Ovary (tissue), 3 donors: ENCODE measurements at regions not wholly inside any gene's neighbourhood (a gene's known extent, or its start where the extent isn't known, plus 50 kb on each side); places are given as distances from the start of the nearest gene placed in this dataset.

ENCODE experiments used
- CTCF ChIP-seq, 3 donors: fragments of 450-650 bp in 2 of 3; fragments of 200-600 bp in 1 of 3; IDR thresholded peaks; one replicate each; pipeline versions ENCODE4 v1.5.1 to v1.8.0; 2016 to 2022; ENCODE audit warnings: antibody characterized with exemption in 3 of 3, mild to moderate bottlenecking in 1 of 3
- POLR2A ChIP-seq: fragments of 450-650 bp; IDR thresholded peaks from one replicate; pipeline ENCODE4 v1.6.1; 2017; ENCODE audit warnings: antibody characterized with exemption, mild to moderate bottlenecking, moderate library complexity
- donor health status: DM: no; HTN: no; CAD: no.

- no peak for TF ChIP-seq CTCF (IDR thresholded peaks at IDR 0.05)
- no peak for TF ChIP-seq POLR2A
These were observed 59.8 kb downstream of the GPR88 start for GRCh38 chr1:100597784-100598183.
